ENCODE measurements at regions not wholly inside any gene's neighbourhood (a gene's known extent, or its start where the extent isn't known, plus 50 kb on each side); places are given as distances from the start of the nearest gene placed in this dataset.

DNA sequence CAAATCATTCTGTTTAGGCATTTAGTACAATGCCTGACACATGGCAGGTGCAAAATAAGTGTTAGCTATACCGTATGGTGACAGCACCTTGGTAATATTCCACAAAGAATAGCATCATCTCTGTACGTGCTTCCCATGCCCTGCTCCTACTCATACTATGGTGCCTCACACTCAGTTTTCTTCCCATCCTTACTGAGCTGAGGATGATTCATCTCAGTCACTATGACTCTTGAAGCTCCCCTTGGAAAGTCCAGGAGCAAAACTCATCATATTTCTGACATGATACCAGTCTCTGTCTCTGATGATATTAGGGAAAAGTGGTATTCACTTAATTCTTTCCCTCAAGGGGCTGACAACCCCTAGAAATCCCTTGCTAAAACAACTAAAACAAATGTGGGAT, 423.3 kb downstream of the EFNA5 start:
- Histone ChIP-seq H3K27me3 (ENCODE audit: insufficient read depth, low read length) (no peaks in the 10 kb centered on the region), H2BK15ac (ENCODE audit: low read depth, low read length) (no peak overlapping the region), H3T11ph (ENCODE audit: low read length) (no peak overlapping the region), H3K23me2 (ENCODE audit: insufficient read length, low read depth, low read length, poor library complexity, severe bottlenecking) (no peaks in the 10 kb centered on the region), H3K9me3 (ENCODE audit: control insufficient read depth, low read depth, low read length) (no peaks in the 10 kb centered on the region), H4K91ac (ENCODE audit: insufficient read length, low read depth, low read length) (no peak overlapping the region), H2AFZ (ENCODE audit: low read length) (no peak overlapping the region), H3K79me1 (ENCODE audit: insufficient read depth, low read depth, low read length, poor library complexity, severe bottlenecking) (no peaks in the 10 kb centered on the region), H3K56ac (ENCODE audit: insufficient read length, low read depth, low read length) (no peak overlapping the region), H3K4me1 (ENCODE audit: insufficient read depth, low read length) (no peaks in the 10 kb centered on the region; the same call in 1 of the 2 replicates), H4K5ac (ENCODE audit: insufficient read length, low read depth, low read length) (no peak overlapping the region), H2BK12ac (ENCODE audit: insufficient read length, low read depth, low read length) (no peak overlapping the region), H3K27ac (ENCODE audit: insufficient read length, low read depth, low read length) (no peak overlapping the region), H2BK120ac (ENCODE audit: low read depth, low read length, poor library complexity, severe bottlenecking) (no peak overlapping the region), H3K79me2 (ENCODE audit: insufficient read depth, low read length) (no peaks in the 10 kb centered on the region), H4K8ac (replicated peaks; ENCODE audit: insufficient read length, low read depth, low read length) (no peak overlapping the region), H2BK20ac (ENCODE audit: low read depth, low read length, poor library complexity, severe bottlenecking) (no peak overlapping the region), H3K4me2 (ENCODE audit: insufficient read depth, insufficient read length, low read length) (no peak overlapping the region), H2AK5ac (ENCODE audit: insufficient read length, low read length) (no peak overlapping the region), H3K23ac (ENCODE audit: insufficient read length, low read depth, low read length) (no peak overlapping the region), H3K18ac (ENCODE audit: insufficient read length, low read depth, low read length) (no peak overlapping the region), H3K4ac (ENCODE audit: low read depth, low read length) (no peak overlapping the region), H3K9ac (ENCODE audit: extremely low read depth, insufficient read length, low read length) (no peak overlapping the region), H4K20me1 (ENCODE audit: control insufficient read depth, insufficient read depth, insufficient read length) (no peaks in the 10 kb centered on the region), H2BK5ac (ENCODE audit: insufficient read length, low read length) (no peak overlapping the region), H3K14ac (ENCODE audit: insufficient read depth, low read length) (no peak overlapping the region)
- no peaks in the 10 kb centered on the region for H3K36me3 Mint-ChIP-seq (ENCODE audit: insufficient read depth in 1 of 3, low read depth in 3 of 3)
- H3K4me1 Mint-ChIP-seq, result peaks cover 9 to 14% of the 10 kb centered on the region in 2 experiments
- no peaks in the 10 kb centered on the region for H3K9me3 Mint-ChIP-seq
- H3K27me3 Mint-ChIP-seq (ENCODE audit: low read depth), result no peaks in the 10 kb centered on the region
- TF ChIP-seq, protein P1, sequence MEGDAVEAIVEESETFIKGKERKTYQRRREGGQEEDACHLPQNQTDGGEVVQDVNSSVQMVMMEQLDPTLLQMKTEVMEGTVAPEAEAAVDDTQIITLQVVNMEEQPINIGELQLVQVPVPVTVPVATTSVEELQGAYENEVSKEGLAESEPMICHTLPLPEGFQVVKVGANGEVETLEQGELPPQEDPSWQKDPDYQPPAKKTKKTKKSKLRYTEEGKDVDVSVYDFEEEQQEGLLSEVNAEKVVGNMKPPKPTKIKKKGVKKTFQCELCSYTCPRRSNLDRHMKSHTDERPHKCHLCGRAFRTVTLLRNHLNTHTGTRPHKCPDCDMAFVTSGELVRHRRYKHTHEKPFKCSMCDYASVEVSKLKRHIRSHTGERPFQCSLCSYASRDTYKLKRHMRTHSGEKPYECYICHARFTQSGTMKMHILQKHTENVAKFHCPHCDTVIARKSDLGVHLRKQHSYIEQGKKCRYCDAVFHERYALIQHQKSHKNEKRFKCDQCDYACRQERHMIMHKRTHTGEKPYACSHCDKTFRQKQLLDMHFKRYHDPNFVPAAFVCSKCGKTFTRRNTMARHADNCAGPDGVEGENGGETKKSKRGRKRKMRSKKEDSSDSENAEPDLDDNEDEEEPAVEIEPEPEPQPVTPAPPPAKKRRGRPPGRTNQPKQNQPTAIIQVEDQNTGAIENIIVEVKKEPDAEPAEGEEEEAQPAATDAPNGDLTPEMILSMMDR (conservative IDR thresholded peaks at IDR 0.05), result no peak
- no peak overlapping the region for H3K27ac Mint-ChIP-seq
- H3K4me3 Mint-ChIP-seq, result no peak overlapping the region
- DNase-seq, result no peak
- WGBS (ENCODE audit: extremely low coverage, insufficient read length, low lambda C conversion rate), result no CpG with 5 or more reads among the region's 2 CpGs
